Skeletal muscle satellite cell (primary cell): ENCODE measurements at regions not wholly inside any gene's neighbourhood (a gene's known extent, or its start where the extent isn't known, plus 50 kb on each side); places are given as distances from the start of the nearest gene placed in this dataset.

Experiments
- H3K27me3 ChIP-seq: 2 replicates; pipeline ENCODE4 v1.7.0; 2013; ENCODE audit warnings: low read length; ENCODE audit not compliant: control insufficient read depth, insufficient read depth
- H3K36me3 ChIP-seq: 2 replicates; pipeline ENCODE4 v1.7.0; 2013; ENCODE audit warnings: mild to moderate bottlenecking, control low read depth, low read length; ENCODE audit not compliant: insufficient read depth
- H3K4me1 ChIP-seq: 2 replicates; pipeline ENCODE4 v1.7.0; 2013; ENCODE audit warnings: low read length; ENCODE audit not compliant: control insufficient read depth, insufficient read depth
- H3K4me2 ChIP-seq: 2 replicates; pipeline ENCODE4 v1.7.0; 2013; ENCODE audit warnings: mild to moderate bottlenecking, low read length
- H3K4me3 ChIP-seq: 2 replicates; pipeline ENCODE4 v1.7.0; 2013; ENCODE audit warnings: low read length
- H3K9ac ChIP-seq: 2 replicates; pipeline ENCODE4 v1.7.0; 2013; ENCODE audit warnings: mild to moderate bottlenecking, low read depth, low read length, moderate library complexity
- H3K9me3 ChIP-seq: replicated peaks from 2 replicates; pipeline ENCODE4 v1.7.0; 2013; ENCODE audit warnings: mild to moderate bottlenecking, control low read depth, low read length

DNA sequence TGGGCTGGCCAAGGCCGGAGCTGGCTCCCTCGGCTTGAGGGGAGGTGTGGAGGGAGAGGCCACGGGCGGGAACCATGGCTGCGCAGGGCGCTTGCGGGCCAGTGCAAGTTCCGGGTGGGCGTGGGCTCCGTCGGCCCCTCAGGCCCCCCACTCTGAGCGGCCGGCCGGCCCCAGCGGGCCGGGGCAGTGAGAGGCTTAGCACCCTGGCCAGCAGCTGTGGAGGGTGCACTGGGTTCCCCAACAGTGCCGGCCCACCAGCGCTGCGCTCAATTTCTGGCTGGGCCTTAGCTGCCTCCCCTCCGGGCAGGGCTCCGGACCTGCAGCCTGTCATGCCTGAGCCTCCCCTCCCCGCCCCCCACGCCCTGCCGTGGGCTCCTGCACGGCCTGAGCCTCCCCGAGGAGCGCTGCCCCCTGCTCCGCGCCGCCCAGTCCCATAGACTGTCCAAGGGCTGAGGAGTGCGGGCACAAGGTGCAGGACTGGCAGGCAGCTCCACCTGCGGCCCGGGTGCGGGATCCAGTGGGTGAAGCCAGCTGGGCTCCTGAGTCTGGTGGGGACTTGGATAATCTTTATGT lies 184.2 kb downstream of the ATPSCKMT start:
- Histone ChIP-seq H3K27me3 (no peaks in the 10 kb centered on the region), H3K9ac (no peak overlapping the region), H3K4me3 (no peak overlapping the region), H3K36me3 (no peaks in the 10 kb centered on the region), H3K4me2 (no peak overlapping the region), H3K9me3 (no peaks in the 10 kb centered on the region), H3K4me1 (no peaks in the 10 kb centered on the region)

DNA sequence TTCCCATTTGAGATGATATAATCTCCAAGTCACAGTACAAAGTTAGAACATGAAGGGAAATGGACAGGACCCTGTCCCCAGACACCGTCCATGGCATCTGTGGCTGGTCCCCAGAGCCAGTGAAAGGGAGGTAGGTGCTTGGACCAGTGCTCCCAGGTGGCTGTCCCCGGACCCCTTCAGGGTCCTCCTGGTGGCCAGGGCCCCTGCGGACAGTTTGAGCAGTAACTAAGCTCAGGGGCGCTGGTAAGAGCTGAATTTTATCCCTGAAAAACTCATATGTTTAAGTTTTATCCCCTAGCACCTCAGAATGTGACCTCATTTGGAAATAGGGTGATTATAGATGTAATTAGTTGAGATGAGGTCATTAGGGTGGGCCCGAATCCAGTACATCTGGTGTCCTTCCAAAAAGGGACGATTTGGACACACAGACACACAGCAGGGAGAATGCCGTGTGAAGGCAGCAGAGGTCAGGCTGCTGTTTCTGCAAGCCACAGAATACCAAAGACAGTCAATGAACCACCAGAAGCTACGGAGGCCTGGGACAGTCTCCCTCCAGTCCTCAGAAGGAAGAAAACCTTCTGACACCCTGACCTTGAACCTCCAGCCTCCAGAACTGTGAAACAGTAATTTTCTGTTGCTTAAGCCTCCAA lies 185.0 kb downstream of the ATPSCKMT start:
- H3K4me2 ChIP-seq: no peak overlapping the region
- H3K9me3 ChIP-seq: no peaks in the 10 kb centered on the region
- H3K4me3 ChIP-seq: no peak overlapping the region
- H3K9ac ChIP-seq: no peak overlapping the region
- no peaks in the 10 kb centered on the region for H3K4me1 ChIP-seq
- no peaks in the 10 kb centered on the region for H3K36me3 ChIP-seq
- H3K27me3 ChIP-seq: no peaks in the 10 kb centered on the region

DNA sequence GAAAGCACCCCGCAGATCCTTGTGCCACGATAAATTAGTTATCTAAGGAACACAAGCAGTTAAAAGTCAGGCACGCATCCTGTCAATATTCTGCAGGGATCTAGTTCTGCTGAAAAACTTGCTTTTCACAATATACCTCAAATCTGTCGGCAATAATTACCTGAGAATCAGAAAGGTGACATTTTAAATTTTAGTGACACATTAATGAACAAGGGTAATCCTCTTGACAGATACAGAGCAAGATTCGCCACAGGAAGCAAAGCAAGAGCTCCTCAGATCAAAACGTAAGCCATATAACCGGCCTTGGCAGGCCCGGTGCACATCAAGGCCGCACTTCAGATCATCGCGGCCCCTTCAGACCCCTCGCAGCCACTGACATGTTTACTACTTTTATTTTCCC lies 185.7 kb downstream of the ATPSCKMT start:
- Histone ChIP-seq H3K4me1 (no peaks in the 10 kb centered on the region), H3K27me3 (no peaks in the 10 kb centered on the region), H3K9ac (no peak overlapping the region), H3K4me3 (no peak overlapping the region), H3K36me3 (no peaks in the 10 kb centered on the region), H3K9me3 (no peaks in the 10 kb centered on the region), H3K4me2 (no peak overlapping the region)

DNA sequence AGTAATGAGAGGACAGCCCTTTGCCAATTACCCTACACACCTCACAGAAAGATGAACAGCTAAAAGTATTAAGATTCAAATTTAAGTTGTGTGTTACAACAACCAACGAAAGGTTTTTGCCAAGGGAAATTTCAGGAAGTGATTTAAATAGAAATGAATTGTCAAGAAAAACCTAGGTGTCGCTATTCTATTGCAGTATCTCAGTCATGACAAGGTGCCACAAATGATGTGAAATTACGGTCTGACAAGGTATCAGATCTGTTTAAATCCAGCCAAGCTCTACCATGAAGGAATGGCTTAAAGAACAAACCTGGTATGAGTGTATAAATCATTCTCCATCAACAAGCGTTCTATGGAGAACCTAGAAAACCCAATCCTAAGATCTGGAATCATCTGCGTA lies 189.7 kb downstream of the ATPSCKMT start:
- Histone ChIP-seq H3K36me3 (no peaks in the 10 kb centered on the region), H3K4me1 (no peaks in the 10 kb centered on the region), H3K27me3 (no peaks in the 10 kb centered on the region), H3K9ac (no peak overlapping the region), H3K9me3 (no peaks in the 10 kb centered on the region), H3K4me2 (no peak overlapping the region), H3K4me3 (no peak overlapping the region)

DNA sequence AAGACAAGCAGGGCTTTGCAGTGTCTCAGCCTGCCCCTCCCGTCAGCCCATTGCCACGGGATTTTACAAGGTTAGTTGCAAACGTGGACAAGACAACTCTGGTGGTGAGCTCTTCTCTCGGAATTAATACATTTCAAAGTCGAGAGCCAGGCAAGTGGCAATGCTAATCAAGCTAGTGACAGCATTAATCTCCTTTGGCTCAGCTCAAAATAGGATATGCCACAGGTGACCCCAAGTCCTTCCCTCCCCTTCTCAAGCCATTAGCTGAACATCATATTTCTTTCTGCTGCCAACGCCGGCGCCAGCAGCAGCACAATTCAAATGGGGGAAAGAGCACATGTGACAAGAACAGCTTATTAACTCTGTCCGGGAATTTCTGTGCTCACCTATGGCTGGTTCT lies 190.1 kb downstream of the ATPSCKMT start:
- Histone ChIP-seq H3K4me3 (no peak overlapping the region), H3K9me3 (no peaks in the 10 kb centered on the region)

DNA sequence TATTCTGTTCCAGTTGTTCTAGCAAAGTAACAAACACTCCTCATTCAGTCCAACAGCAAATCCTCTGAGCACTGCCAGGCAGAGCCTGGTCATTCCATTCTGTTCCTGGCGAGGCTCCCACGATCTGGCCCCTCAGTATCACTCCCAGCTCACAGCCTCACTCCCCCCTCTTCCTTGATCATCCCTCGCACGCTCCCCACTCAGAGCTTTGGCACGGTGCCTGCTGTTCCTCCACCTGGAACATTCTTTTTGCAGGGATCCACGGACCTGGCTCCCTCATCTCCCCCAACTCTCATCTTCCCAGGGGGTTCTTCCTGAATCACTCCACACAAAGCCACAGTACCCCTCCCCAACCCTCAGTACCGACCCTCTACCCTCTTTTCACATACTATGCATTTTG lies 192.3 kb downstream of the ATPSCKMT start:
- Histone ChIP-seq H3K4me3 (no peak overlapping the region), H3K4me1 (no peaks in the 10 kb centered on the region), H3K27me3 (no peaks in the 10 kb centered on the region), H3K36me3 (no peaks in the 10 kb centered on the region), H3K9ac (no peak overlapping the region), H3K9me3 (no peaks in the 10 kb centered on the region), H3K4me2 (no peak overlapping the region)

More for the DNA sequence above, 190.1 kb downstream of the ATPSCKMT start:
- no peaks in the 10 kb centered on the region for H3K36me3 ChIP-seq
- H3K4me1 ChIP-seq: no peaks in the 10 kb centered on the region
- H3K9ac ChIP-seq: no peak overlapping the region
- no peak overlapping the region for H3K4me2 ChIP-seq
- H3K27me3 ChIP-seq: no peaks in the 10 kb centered on the region

DNA sequence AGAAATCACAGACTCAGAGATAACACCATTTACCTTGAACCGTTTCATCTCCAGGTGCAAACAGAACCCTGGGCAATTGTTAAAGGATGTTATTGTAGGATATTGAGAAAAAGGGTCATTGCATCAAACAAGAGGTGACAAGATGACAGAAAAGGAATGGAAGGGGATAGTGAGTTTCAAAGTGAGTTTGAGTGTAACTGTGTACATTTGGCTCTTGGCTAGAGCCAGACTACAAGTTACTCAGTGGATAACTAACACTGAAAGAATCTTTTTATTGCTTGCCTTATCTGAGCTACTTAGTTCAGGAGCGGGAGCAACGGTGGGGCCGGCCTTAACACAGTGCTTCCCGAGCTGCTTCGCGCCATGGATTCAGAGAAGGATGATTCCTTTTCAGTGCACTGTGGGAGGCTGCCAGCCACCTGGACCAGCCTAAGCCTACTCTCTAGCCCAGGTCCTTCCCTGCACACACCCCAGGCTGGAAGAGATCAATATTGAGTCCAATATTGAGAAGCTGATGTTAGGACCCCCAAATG lies 193.4 kb downstream of the ATPSCKMT start:
- Histone ChIP-seq H3K36me3 (no peaks in the 10 kb centered on the region), H3K27me3 (no peaks in the 10 kb centered on the region), H3K4me1 (no peaks in the 10 kb centered on the region), H3K4me2 (no peak overlapping the region), H3K9ac (no peak overlapping the region), H3K9me3 (no peaks in the 10 kb centered on the region), H3K4me3 (no peak overlapping the region)

DNA sequence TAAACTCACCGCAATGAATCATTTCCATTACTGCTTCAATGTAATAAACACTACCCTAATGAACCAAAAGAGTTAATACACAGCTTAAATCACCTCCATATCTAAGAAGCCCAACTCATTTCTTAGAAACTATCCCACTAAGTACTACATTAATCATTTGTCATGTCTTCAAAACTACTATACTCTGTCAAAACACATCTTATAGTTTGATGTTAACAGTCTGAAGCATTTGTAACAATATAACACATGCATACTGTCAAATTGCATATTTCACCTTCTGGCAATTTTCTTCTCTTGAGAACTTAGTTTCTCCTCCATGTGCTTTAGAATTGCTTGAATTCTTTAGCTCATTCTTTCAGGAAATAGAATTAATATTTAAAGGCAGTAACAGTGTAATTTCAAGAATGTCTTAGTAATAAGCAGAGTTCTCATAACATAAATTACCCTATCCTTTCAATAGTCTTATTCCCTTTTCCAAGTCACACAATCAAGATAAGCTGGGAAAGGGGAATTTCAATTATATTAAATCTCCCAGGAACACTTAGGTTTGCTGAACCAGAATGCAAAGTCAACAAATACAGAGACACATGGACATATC lies 199.7 kb downstream of the ATPSCKMT start:
- Histone ChIP-seq H3K9me3 (no peaks in the 10 kb centered on the region), H3K4me2 (no peak overlapping the region), H3K9ac (no peak overlapping the region), H3K4me1 (no peaks in the 10 kb centered on the region), H3K36me3 (no peaks in the 10 kb centered on the region), H3K27me3 (no peaks in the 10 kb centered on the region), H3K4me3 (no peak overlapping the region)

DNA sequence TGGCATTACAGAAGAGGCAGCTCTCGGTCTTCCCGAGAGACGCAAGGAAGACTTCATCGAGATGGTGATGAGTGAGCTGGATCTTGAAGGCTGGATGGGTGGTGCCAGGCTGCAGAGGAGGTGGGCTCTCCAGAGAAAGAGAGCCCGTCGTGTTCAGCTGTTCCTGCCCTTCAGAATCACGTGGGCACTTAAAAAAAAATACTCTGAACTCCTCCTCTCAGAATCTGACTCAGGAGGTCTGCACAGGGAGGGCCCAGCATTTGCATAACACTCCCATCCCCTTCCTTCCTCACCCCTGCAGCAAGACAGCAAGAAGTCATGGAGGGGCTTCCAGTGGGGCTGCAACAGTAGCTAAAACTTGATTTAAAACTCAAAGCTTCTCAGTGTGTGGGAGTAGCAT lies 203.0 kb downstream of the ATPSCKMT start:
- Histone ChIP-seq H3K27me3 (peaks cover 8% of the 10 kb centered on the region), H3K9me3 (no peaks in the 10 kb centered on the region), H3K4me2 (no peak overlapping the region), H3K4me3 (no peak overlapping the region), H3K36me3 (no peaks in the 10 kb centered on the region), H3K9ac (no peak overlapping the region), H3K4me1 (no peaks in the 10 kb centered on the region)

DNA sequence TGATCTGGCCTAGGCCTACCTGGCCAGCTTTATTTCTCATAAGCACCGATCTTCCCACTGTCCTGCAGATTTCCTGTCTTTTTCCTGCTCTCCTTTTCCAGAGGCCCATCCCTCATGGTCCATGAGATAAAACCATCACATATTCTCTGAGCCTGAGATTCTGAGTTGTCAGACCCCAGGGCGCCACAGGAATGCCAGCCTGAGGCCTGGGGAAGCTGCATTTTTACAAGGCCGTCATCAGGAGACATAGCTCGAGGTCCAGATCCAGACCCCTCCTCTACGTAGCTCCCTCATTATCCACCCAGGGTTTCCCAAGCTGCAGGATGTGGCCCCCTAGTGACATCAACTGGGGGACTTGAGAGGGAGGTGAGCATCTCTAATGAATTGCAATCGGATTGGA lies 204.3 kb downstream of the ATPSCKMT start:
- H3K9me3 ChIP-seq: no peaks in the 10 kb centered on the region
- H3K27me3 ChIP-seq: peaks cover 8% of the 10 kb centered on the region
- no peaks in the 10 kb centered on the region for H3K36me3 ChIP-seq
- no peak overlapping the region for H3K9ac ChIP-seq
- no peak overlapping the region for H3K4me3 ChIP-seq
- H3K4me2 ChIP-seq: no peak overlapping the region
- H3K4me1 ChIP-seq: no peaks in the 10 kb centered on the region

DNA sequence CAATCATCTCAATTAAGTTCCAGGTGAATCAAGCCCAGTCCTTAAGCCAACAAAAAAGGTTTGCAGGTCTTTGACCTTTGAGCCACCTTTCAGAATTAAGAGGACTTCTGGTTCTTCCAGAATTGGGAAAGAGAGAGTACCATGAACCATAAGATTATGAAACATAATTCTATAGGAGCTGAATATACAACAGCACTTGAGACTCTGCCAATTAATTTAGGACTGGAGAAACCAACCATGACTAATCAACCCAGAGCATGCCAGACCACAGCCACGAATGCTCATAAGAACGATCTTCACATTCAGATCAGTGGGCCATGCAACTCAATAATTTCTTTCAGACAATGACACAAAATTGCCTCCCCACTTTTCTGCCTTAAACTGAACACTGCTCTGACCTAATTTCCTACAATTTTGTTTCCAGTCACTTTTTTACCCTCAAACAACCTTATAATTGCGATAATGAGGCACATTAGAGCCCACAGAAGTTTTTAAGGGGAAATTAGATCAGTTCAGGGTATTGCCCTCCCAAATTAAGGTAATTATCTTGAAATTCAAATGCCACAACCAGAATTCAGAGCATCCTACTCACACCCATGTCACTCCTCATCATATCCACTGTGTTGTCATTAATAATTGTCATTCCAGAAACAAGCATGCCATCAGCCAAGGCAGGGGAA lies 213.4 kb downstream of the ATPSCKMT start:
- H3K4me3 ChIP-seq: no peak overlapping the region
- no peak overlapping the region for H3K9ac ChIP-seq
- H3K4me1 ChIP-seq: no peaks in the 10 kb centered on the region
- H3K36me3 ChIP-seq: no peaks in the 10 kb centered on the region
- no peak overlapping the region for H3K4me2 ChIP-seq
- H3K9me3 ChIP-seq: no peaks in the 10 kb centered on the region
- no peaks in the 10 kb centered on the region for H3K27me3 ChIP-seq
